ENCODE measurements at regions not wholly inside any gene's neighbourhood (a gene's known extent, or its start where the extent isn't known, plus 50 kb on each side); places are given as distances from the start of the nearest gene placed in this dataset.

GRCh38 chr6:119536666-119537065 lies 187.1 kb upstream of the MAN1A1 start:
- Histone ChIP-seq H3K23me2 (ENCODE audit: insufficient read length, low read depth, low read length, poor library complexity, severe bottlenecking) (no peaks in the 10 kb centered on the region), H3K79me1 (ENCODE audit: insufficient read depth, low read depth, low read length, poor library complexity, severe bottlenecking) (no peaks in the 10 kb centered on the region), H3K27me3 (ENCODE audit: insufficient read depth, low read length) (no peaks in the 10 kb centered on the region), H2BK5ac (ENCODE audit: insufficient read length, low read length) (no peak overlapping the region), H2BK120ac (ENCODE audit: low read depth, low read length, poor library complexity, severe bottlenecking) (no peak overlapping the region), H2BK15ac (ENCODE audit: low read depth, low read length) (no peak overlapping the region), H3K27ac (ENCODE audit: insufficient read length, low read depth, low read length) (no peak overlapping the region), H3K56ac (ENCODE audit: insufficient read length, low read depth, low read length) (no peak overlapping the region), H4K5ac (ENCODE audit: insufficient read length, low read depth, low read length) (no peak overlapping the region), H3K9ac (ENCODE audit: extremely low read depth, insufficient read length, low read length) (no peak overlapping the region), H3K4ac (ENCODE audit: low read depth, low read length) (no peak overlapping the region), H2AK5ac (ENCODE audit: insufficient read length, low read length) (no peak overlapping the region), H3T11ph (ENCODE audit: low read length) (no peak overlapping the region), H3K18ac (ENCODE audit: insufficient read length, low read depth, low read length) (no peak overlapping the region), H3K4me2 (ENCODE audit: insufficient read depth, insufficient read length, low read length) (no peak overlapping the region), H3K9me3 (ENCODE audit: control insufficient read depth, low read depth, low read length) (no peaks in the 10 kb centered on the region), H3K23ac (ENCODE audit: insufficient read length, low read depth, low read length) (no peak overlapping the region), H4K91ac (ENCODE audit: insufficient read length, low read depth, low read length) (no peak overlapping the region), H4K8ac (replicated peaks; ENCODE audit: insufficient read length, low read depth, low read length) (no peak overlapping the region), H3K4me1 (ENCODE audit: insufficient read depth, low read length) (no peaks in the 10 kb centered on the region), H3K79me2 (ENCODE audit: insufficient read depth, low read length) (no peaks in the 10 kb centered on the region), H2AFZ (ENCODE audit: low read length) (no peak overlapping the region), H2BK20ac (ENCODE audit: low read depth, low read length, poor library complexity, severe bottlenecking) (no peak overlapping the region), H3K14ac (ENCODE audit: insufficient read depth, low read length) (no peak overlapping the region), H4K20me1 (ENCODE audit: control insufficient read depth, insufficient read depth, insufficient read length) (no peaks in the 10 kb centered on the region), H2BK12ac (ENCODE audit: insufficient read length, low read depth, low read length) (no peak overlapping the region)
- Mint-ChIP-seq H3K36me3 (ENCODE audit: insufficient read depth in 1 of 3, low read depth in 3 of 3) (no peaks in the 10 kb centered on the region; a peak in 1 of 7 replicates), H3K4me1 (0 out of 4 replicates have a peak, but pooled peaks cover 0 to 4% of the 10 kb centered on the region in 2 experiments), H3K9me3 (no peaks in the 10 kb centered on the region; a peak in 1 of 5 replicates), H3K27me3 (ENCODE audit: low read depth) (no peaks in the 10 kb centered on the region), H3K4me3 (no peak overlapping the region), H3K27ac (no peak overlapping the region)
- DNase-seq: no peak
- WGBS (ENCODE audit: extremely low coverage, insufficient read length, low lambda C conversion rate): no CpG with 5 or more reads among the region's 5 CpGs
- no peak for TF ChIP-seq CTCF (conservative IDR thresholded peaks at IDR 0.05)

Measured in H9 (cell line).